Keratinocyte (primary cell): ENCODE measurements at regions not wholly inside any gene's neighbourhood (a gene's known extent, or its start where the extent isn't known, plus 50 kb on each side); places are given as distances from the start of the nearest gene placed in this dataset.

Experiments used
- CTCF ChIP-seq, 3 experiments: IDR thresholded peaks in 1 of 3; conservative IDR thresholded peaks in 1 of 3; optimal IDR thresholded peaks in 1 of 3; 2 replicates in 2 of 3; 3 replicates in 1 of 3; pipeline versions ENCODE3 to v1.5.1; 2011; ENCODE audit warnings: low read length in 3 of 3, mild to moderate bottlenecking in 3 of 3, moderate library complexity in 2 of 3, control low read depth in 1 of 3, inconsistent platforms in 1 of 3; ENCODE audit not compliant: insufficient read depth in 2 of 3; ENCODE audit errors: extremely low read depth in 1 of 3
- EZH2 ChIP-seq: IDR thresholded peaks from one replicate; pipeline ENCODE4 v1.6.1; 2012; ENCODE audit warnings: inconsistent platforms, mild to moderate bottlenecking, low read length, moderate library complexity

- no peak for TF ChIP-seq CTCF (optimal IDR thresholded peaks at IDR 0.05 in 1 of 3, IDR thresholded peaks at IDR 0.05 in 1 of 3, conservative IDR thresholded peaks at IDR 0.05 in 1 of 3; ENCODE audit: extremely low read depth in 1 of 3, insufficient read depth in 2 of 3, low read length in 3 of 3)
- no peak for TF ChIP-seq EZH2
These were observed 488.0 kb downstream of the AJAP1 start for GRCh38 chr1:5142389-5142788.
